B cell (primary cell): ENCODE measurements at regions not wholly inside any gene's neighbourhood (a gene's known extent, or its start where the extent isn't known, plus 50 kb on each side); places are given as distances from the start of the nearest gene placed in this dataset.

Experiments
- ATAC-seq: fragments of 200-7000 bp; cut with Tn5 transposase; one replicate; pipeline ENCODE4 v1.10.0; 2021; ENCODE audit warnings: low read depth, mild to moderate bottlenecking, moderate number of reproducible peaks, moderate library complexity
- CTCF ChIA-PET: fragments of 350-600 bp; sonication (Branson Sonifier 250); formaldehyde crosslinking; loops from one replicate; lab custom pipeline; 2021; ENCODE audit warnings: antibody characterized with exemption, inconsistent platforms; lab: Charles Lee
- POLR2A ChIA-PET: fragments of 350-600 bp; sonication (Branson Sonifier 250); formaldehyde crosslinking; loops from one replicate; lab custom pipeline; 2021; ENCODE audit warnings: antibody characterized with exemption; lab: Charles Lee
- DNase-seq: peaks from one replicate; pipeline ENCODE4 v3.0.0; 2013
- H2AFZ ChIP-seq: 2 replicates; pipeline ENCODE4 v1.6.1; 2012; ENCODE audit warnings: mild to moderate bottlenecking, low read depth, low read length; ENCODE audit not compliant: insufficient read depth, poor library complexity, severe bottlenecking
- H3K27ac ChIP-seq, 2 donors: 1 replicate in 1 of 2; 2 replicates in 1 of 2; pipeline ENCODE4 v1.5.1; 2012 to 2013; ENCODE audit warnings: low read length in 2 of 2, mild to moderate bottlenecking in 2 of 2, moderate library complexity in 1 of 2
- H3K27me3 ChIP-seq, 4 experiments: fragments of 200-600 bp in 1 of 4; sonication (generic) in 1 of 4; replicated peaks in 1 of 4; 1 replicate in 2 of 4; 2 replicates in 2 of 4; pipeline versions ENCODE4 v1.6.1 to v1.7.0; 2013 to 2016; ENCODE audit warnings: low read length in 3 of 4, mild to moderate bottlenecking in 2 of 4, mixed read lengths in 1 of 4, moderate library complexity in 1 of 4; ENCODE audit not compliant: insufficient read depth in 4 of 4, control insufficient read depth in 3 of 4; ENCODE audit errors: control extremely low read depth in 1 of 4
- H3K36me3 ChIP-seq, 2 experiments: replicated peaks in 1 of 2; 1 replicate in 1 of 2; 2 replicates in 1 of 2; pipeline versions ENCODE4 v1.6.1 to v1.7.1; 2013; ENCODE audit warnings: low read length in 1 of 2; ENCODE audit not compliant: insufficient read depth in 2 of 2, control insufficient read depth in 1 of 2; ENCODE audit errors: control extremely low read depth in 1 of 2, extremely low read depth in 1 of 2
- H3K4me1 ChIP-seq, 2 donors: fragments of 200-600 bp in 1 of 2; sonication (generic) in 1 of 2; 1 replicate in 1 of 2; 2 replicates in 1 of 2; pipeline versions ENCODE4 v1.5.1 to v1.6.1; 2013 to 2017; ENCODE audit warnings: low read length in 2 of 2; ENCODE audit not compliant: control insufficient read depth in 2 of 2, insufficient read depth in 2 of 2
- H3K4me2 ChIP-seq: replicated peaks from 2 replicates; pipeline ENCODE3; 2012; ENCODE audit warnings: mild to moderate bottlenecking, low read depth, low read length; ENCODE audit not compliant: poor library complexity, severe bottlenecking
- H3K4me3 ChIP-seq, 5 experiments: fragments of 200-600 bp in 1 of 5; sonication (generic) in 1 of 5; 1 replicate in 3 of 5; 2 replicates in 2 of 5; pipeline versions ENCODE4 v1.5.1 to v1.7.0; 2011 to 2016; ENCODE audit warnings: low read length in 4 of 5, mild to moderate bottlenecking in 4 of 5, low read depth in 2 of 5, control low read depth in 1 of 5, moderate library complexity in 1 of 5; ENCODE audit not compliant: insufficient read depth in 1 of 5; ENCODE audit errors: control extremely low read depth in 1 of 5, extremely low read depth in 1 of 5
- H3K79me2 ChIP-seq: fragments of 200-600 bp; sonication (generic); one replicate; pipeline ENCODE4 v1.6.0; 2016; ENCODE audit warnings: low read length; ENCODE audit not compliant: control insufficient read depth, insufficient read depth
- H3K9ac ChIP-seq: fragments of 200-600 bp; sonication (generic); 2 replicates; pipeline ENCODE4 v1.6.1; 2017; ENCODE audit warnings: mild to moderate bottlenecking, low read length, moderate library complexity
- H3K9me3 ChIP-seq, 3 donors: one replicate each; pipeline versions ENCODE4 v1.6.1 to v1.7.1; 2013; ENCODE audit warnings: low read length in 2 of 3; ENCODE audit not compliant: control insufficient read depth in 2 of 3, insufficient read depth in 1 of 3; ENCODE audit errors: control extremely low read depth in 1 of 3
- H4K20me1 ChIP-seq: 2 replicates; pipeline ENCODE4 v1.6.0; 2012; ENCODE audit warnings: mild to moderate bottlenecking, low read length; ENCODE audit not compliant: insufficient read depth, control insufficient read depth, poor library complexity, severe bottlenecking
- H3K27ac Mint-ChIP-seq: one replicate; pipeline ENCODE4 v1.8.0; 2021; ENCODE audit warnings: mixed read lengths
- H3K27me3 Mint-ChIP-seq: one replicate; pipeline ENCODE4 v1.8.0; 2021; ENCODE audit warnings: mixed read lengths
- H3K4me1 Mint-ChIP-seq: one replicate; pipeline ENCODE4 v1.8.0; 2021; ENCODE audit warnings: mixed read lengths
- H3K4me3 Mint-ChIP-seq: one replicate; pipeline ENCODE4 v1.8.0; 2021; ENCODE audit warnings: mixed read lengths
- H3K9me3 Mint-ChIP-seq: one replicate; pipeline ENCODE4 v1.8.0; 2022; ENCODE audit warnings: mixed read lengths; ENCODE audit not compliant: insufficient read depth
- EZH2 ChIP-seq: IDR thresholded peaks from 2 replicates; pipeline ENCODE4 v1.6.1; 2012; ENCODE audit warnings: borderline replicate concordance, low read depth, mild to moderate bottlenecking, moderate library complexity, low read length; ENCODE audit not compliant: insufficient read depth, poor library complexity, severe bottlenecking
- WGBS: methylation state at CpG from one replicate; pipeline ENCODE4 v1.1.5; 2013; ENCODE audit warnings: missing lambda C conversion rate; ENCODE audit not compliant: insufficient coverage; 5-methylcytosine and 5-hydroxymethylcytosine counted together
- intact Hi-C: fragments of 100-400 bp; cut with micrococcal nuclease; formaldehyde crosslinking; loops from one replicate; pipeline ENCODE4 v1.10.0; 2022
- TF ChIP-seq, protein P1 (sequence below): fragments of 200-600 bp; IDR thresholded peaks from one replicate; pipeline ENCODE4 v1.8.0; 2022; ENCODE audit warnings: antibody characterized with exemption, mild to moderate bottlenecking

- POLR2A ChIA-PET = no interaction called here
- H2AFZ ChIP-seq = no peak overlapping the region
- peaks cover 3 to 4% of the 10 kb centered on the region in 2 experiments for H3K36me3 ChIP-seq
These were observed 123.1 kb downstream of the PLEKHG1 start for GRCh38 chr6:150722614-150723344.

DNA sequence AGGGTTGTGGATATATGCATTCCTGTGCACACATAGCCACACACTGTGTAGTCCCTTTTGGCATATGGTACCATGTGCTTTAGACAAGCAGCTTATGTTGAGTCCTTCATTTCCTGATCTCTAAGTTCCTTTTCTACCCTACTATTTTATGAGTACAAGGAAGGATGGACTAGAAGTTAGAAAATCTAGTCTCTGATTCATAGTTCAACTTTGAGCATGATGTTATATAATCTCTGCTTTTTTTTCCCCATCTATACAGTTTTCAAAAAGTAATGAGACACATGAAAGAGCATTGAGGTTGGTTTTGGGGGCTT, 123.6 kb downstream of the PLEKHG1 start:
- Mint-ChIP-seq H3K27ac (no peak overlapping the region), H3K4me3 (peak overlapping the region; percentile 23), H3K27me3 (no peaks in the 10 kb centered on the region), H3K9me3 (no peaks in the 10 kb centered on the region), H3K4me1 (peaks cover 70% of the 10 kb centered on the region)
- H3K79me2 ChIP-seq = peaks cover 97% of the 10 kb centered on the region
- no peaks in the 10 kb centered on the region for H3K27me3 ChIP-seq
- peaks cover 48% of the 10 kb centered on the region for H4K20me1 ChIP-seq
- ATAC-seq (no peak), DNase-seq (no peak)
- H3K4me1 ChIP-seq = peaks cover 43 to 45% of the 10 kb centered on the region in 2 donors
- H3K4me2 ChIP-seq = no peak overlapping the region
- H3K36me3 ChIP-seq = peaks cover 3 to 4% of the 10 kb centered on the region in 2 experiments
- no peak overlapping the region for H2AFZ ChIP-seq
- ChIA-PET POLR2A (no interaction called here), CTCF (interaction anchor here (0.6 to 1.6 kb wide), 3 partner anchors 44 to 306 kb away, joined by 3 read pairs; no protein-coding TSS in a partner anchor)
- no peaks in the 10 kb centered on the region for H3K9me3 ChIP-seq
- no peak for TF ChIP-seq EZH2
- TF ChIP-seq, protein P1, sequence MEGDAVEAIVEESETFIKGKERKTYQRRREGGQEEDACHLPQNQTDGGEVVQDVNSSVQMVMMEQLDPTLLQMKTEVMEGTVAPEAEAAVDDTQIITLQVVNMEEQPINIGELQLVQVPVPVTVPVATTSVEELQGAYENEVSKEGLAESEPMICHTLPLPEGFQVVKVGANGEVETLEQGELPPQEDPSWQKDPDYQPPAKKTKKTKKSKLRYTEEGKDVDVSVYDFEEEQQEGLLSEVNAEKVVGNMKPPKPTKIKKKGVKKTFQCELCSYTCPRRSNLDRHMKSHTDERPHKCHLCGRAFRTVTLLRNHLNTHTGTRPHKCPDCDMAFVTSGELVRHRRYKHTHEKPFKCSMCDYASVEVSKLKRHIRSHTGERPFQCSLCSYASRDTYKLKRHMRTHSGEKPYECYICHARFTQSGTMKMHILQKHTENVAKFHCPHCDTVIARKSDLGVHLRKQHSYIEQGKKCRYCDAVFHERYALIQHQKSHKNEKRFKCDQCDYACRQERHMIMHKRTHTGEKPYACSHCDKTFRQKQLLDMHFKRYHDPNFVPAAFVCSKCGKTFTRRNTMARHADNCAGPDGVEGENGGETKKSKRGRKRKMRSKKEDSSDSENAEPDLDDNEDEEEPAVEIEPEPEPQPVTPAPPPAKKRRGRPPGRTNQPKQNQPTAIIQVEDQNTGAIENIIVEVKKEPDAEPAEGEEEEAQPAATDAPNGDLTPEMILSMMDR = no peak
- H3K9ac ChIP-seq = no peak overlapping the region
- no peak overlapping the region for H3K4me3 ChIP-seq
- no peak overlapping the region for H3K27ac ChIP-seq
- intact Hi-C loops = loop anchor here (5.0 kb wide), 1 partner anchor 121 kb away; no protein-coding TSS in a partner anchor

More at GRCh38 chr6:150722614-150723344, 123.1 kb downstream of the PLEKHG1 start:
- no peak overlapping the region for H3K4me3 Mint-ChIP-seq
- CTCF ChIA-PET = interaction anchor here (0.7 to 1.6 kb wide), 3 partner anchors 94 to 305 kb away, joined by 3 to 4 read pairs (median 3); no protein-coding TSS in a partner anchor
- no peak for DNase-seq
- Histone ChIP-seq H3K79me2 (peaks cover 97% of the 10 kb centered on the region), H3K27me3 (no peaks in the 10 kb centered on the region), H3K4me2 (no peak overlapping the region), H4K20me1 (peaks cover 51% of the 10 kb centered on the region), H3K9ac (no peak overlapping the region), H3K27ac (no peak overlapping the region), H3K4me3 (no peak overlapping the region), H3K4me1 (peaks cover 43 to 45% of the 10 kb centered on the region in 2 donors), H3K9me3 (no peaks in the 10 kb centered on the region)
- H3K27ac Mint-ChIP-seq = no peak overlapping the region
- WGBS = 100% methylated on average over 4 of the region's 9 CpGs
- TF ChIP-seq, protein P1 = no peak
- TF ChIP-seq EZH2 = no peak
- intact Hi-C loops = loop anchor here (5.0 kb wide), 1 partner anchor 120 kb away; no protein-coding TSS in a partner anchor
- no peaks in the 10 kb centered on the region for H3K9me3 Mint-ChIP-seq
- H3K27me3 Mint-ChIP-seq = no peaks in the 10 kb centered on the region
- H3K4me1 Mint-ChIP-seq = peaks cover 72% of the 10 kb centered on the region
- no peak for ATAC-seq
